ENCODE measurements at regions not wholly inside any gene's neighbourhood (a gene's known extent, or its start where the extent isn't known, plus 50 kb on each side); places are given as distances from the start of the nearest gene placed in this dataset.

GRCh38 chr22:35204807-35205775 is 52.2 kb upstream of the HMGXB4 start:
- ATAC-seq (ENCODE audit: low read depth) (no peak), DNase-seq (ENCODE audit: low spot score) (no peak)
- Histone ChIP-seq H3K36me3 (ENCODE audit: low read depth) (no peaks in the 10 kb centered on the region), H3K9me3 (ENCODE audit: severe bottlenecking) (no peaks in the 10 kb centered on the region), H3K4me3 (ENCODE audit: severe bottlenecking) (no peak overlapping the region), H3K4me1 (ENCODE audit: insufficient read depth, poor library complexity, severe bottlenecking) (no peaks in the 10 kb centered on the region), H3K27ac (ENCODE audit: poor library complexity, severe bottlenecking) (no peak overlapping the region), H3K27me3 (ENCODE audit: insufficient read depth, poor library complexity, severe bottlenecking) (no peaks in the 10 kb centered on the region)
- TF ChIP-seq CTCF (IDR thresholded peaks at IDR 0.05; ENCODE audit: poor library complexity, severe bottlenecking): no peak

GRCh38 chr22:35205961-35206360 is 51.3 kb upstream of the HMGXB4 start:
- H3K27ac ChIP-seq (ENCODE audit: poor library complexity, severe bottlenecking): no peak overlapping the region
- no peak for TF ChIP-seq CTCF (IDR thresholded peaks at IDR 0.05; ENCODE audit: poor library complexity, severe bottlenecking)
- ATAC-seq (ENCODE audit: low read depth): peak; percentile 66; the same call in 2 of the 3 replicates
- H3K27me3 ChIP-seq (ENCODE audit: insufficient read depth, poor library complexity, severe bottlenecking): no peaks in the 10 kb centered on the region
- H3K36me3 ChIP-seq (ENCODE audit: low read depth): no peaks in the 10 kb centered on the region
- no peaks in the 10 kb centered on the region for H3K9me3 ChIP-seq (ENCODE audit: severe bottlenecking)
- DNase-seq (ENCODE audit: low spot score): no peak
- H3K4me1 ChIP-seq (ENCODE audit: insufficient read depth, poor library complexity, severe bottlenecking): no peaks in the 10 kb centered on the region
- H3K4me3 ChIP-seq (ENCODE audit: severe bottlenecking): no peak overlapping the region

DNA sequence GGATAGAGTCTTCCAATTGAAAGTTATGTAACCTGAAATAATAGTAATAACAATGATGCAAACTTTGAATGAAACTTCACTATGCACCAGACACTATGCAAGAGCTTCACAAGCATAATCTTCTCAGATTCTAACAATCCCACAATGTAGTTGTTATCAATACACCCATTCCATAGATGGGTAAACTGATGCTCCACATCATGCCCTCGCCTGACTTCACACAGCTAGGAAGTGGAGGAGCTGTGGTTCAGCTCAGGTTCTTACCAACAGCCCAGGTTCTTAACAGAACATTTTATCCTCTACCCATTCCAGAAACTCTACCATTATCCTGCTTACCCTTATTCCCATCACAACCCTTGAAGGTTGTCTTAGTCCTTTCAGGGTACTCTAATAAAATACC is 50.4 kb upstream of the HMGXB4 start:
- H3K9me3 ChIP-seq (ENCODE audit: severe bottlenecking): no peaks in the 10 kb centered on the region

More for the DNA sequence above, 50.4 kb upstream of the HMGXB4 start:
- Histone ChIP-seq H3K4me1 (ENCODE audit: insufficient read depth, poor library complexity, severe bottlenecking) (no peaks in the 10 kb centered on the region), H3K27ac (ENCODE audit: poor library complexity, severe bottlenecking) (no peak overlapping the region), H3K36me3 (ENCODE audit: low read depth) (no peaks in the 10 kb centered on the region), H3K4me3 (ENCODE audit: severe bottlenecking) (no peak overlapping the region), H3K27me3 (ENCODE audit: insufficient read depth, poor library complexity, severe bottlenecking) (no peaks in the 10 kb centered on the region)
- no peak for TF ChIP-seq CTCF (IDR thresholded peaks at IDR 0.05; ENCODE audit: poor library complexity, severe bottlenecking)
- no peak for ATAC-seq (ENCODE audit: low read depth)
- DNase-seq (ENCODE audit: low spot score): no peak
